GM12864 (cell line): ENCODE measurements at regions not wholly inside any gene's neighbourhood (a gene's known extent, or its start where the extent isn't known, plus 50 kb on each side); places are given as distances from the start of the nearest gene placed in this dataset.

Experiments
- DNase-seq: peaks from one replicate; pipeline ENCODE4 v3.0.0-alpha.2; 2011; ENCODE audit warnings: low read depth
- H3K4me3 ChIP-seq: 2 replicates; pipeline ENCODE4 v1.5.1; 2011; ENCODE audit warnings: mild to moderate bottlenecking, low read depth, low read length, control low read depth
- TF ChIP-seq, protein P1 (sequence below): IDR thresholded peaks from 2 replicates; pipeline ENCODE4 v1.5.1; 2011; ENCODE audit warnings: low read depth, mild to moderate bottlenecking, moderate library complexity, low read length, control low read depth, inconsistent platforms; ENCODE audit errors: missing control alignments

DNA sequence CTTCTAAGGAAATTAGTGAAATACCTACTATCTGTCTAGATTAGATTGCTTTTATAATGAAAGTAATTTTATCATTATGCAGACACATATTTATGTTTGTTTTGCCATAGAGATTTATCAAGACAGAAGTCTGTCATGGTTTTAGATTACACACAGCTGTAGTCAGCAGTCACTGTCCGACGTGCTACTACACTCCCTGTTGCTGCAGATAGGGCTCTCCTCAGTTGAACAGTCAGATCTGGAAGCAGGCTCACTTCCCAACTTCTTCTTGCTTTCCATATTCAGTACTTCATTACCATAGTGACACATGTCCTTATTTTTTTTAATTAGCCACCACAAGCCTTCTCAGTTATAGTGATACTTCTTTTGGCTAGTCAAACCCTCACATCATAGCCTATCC, 329.9 kb upstream of the ITGA1 start:
- DNase-seq = no peak
- H3K4me3 ChIP-seq = no peak overlapping the region
- TF ChIP-seq, protein P1, sequence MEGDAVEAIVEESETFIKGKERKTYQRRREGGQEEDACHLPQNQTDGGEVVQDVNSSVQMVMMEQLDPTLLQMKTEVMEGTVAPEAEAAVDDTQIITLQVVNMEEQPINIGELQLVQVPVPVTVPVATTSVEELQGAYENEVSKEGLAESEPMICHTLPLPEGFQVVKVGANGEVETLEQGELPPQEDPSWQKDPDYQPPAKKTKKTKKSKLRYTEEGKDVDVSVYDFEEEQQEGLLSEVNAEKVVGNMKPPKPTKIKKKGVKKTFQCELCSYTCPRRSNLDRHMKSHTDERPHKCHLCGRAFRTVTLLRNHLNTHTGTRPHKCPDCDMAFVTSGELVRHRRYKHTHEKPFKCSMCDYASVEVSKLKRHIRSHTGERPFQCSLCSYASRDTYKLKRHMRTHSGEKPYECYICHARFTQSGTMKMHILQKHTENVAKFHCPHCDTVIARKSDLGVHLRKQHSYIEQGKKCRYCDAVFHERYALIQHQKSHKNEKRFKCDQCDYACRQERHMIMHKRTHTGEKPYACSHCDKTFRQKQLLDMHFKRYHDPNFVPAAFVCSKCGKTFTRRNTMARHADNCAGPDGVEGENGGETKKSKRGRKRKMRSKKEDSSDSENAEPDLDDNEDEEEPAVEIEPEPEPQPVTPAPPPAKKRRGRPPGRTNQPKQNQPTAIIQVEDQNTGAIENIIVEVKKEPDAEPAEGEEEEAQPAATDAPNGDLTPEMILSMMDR = no peak

DNA sequence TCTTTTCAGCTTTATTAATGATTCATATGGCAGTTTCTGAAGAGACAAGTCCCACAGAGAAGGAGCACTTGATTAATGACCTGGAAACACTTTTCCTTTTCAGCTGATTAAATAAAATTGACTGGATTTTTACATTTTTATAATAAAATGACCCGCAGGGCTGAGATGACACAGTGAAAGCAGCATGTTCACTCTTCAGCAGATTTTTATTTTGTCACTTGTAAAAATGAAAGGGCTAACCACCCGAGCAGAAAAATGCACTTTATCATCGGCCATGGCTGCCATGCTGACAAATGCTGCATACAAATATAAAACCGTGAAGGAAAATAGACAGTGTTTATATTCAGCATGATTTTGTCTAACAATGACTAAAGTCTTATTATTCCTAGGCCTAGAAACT, 321.6 kb upstream of the ITGA1 start:
- no peak for DNase-seq

DNA sequence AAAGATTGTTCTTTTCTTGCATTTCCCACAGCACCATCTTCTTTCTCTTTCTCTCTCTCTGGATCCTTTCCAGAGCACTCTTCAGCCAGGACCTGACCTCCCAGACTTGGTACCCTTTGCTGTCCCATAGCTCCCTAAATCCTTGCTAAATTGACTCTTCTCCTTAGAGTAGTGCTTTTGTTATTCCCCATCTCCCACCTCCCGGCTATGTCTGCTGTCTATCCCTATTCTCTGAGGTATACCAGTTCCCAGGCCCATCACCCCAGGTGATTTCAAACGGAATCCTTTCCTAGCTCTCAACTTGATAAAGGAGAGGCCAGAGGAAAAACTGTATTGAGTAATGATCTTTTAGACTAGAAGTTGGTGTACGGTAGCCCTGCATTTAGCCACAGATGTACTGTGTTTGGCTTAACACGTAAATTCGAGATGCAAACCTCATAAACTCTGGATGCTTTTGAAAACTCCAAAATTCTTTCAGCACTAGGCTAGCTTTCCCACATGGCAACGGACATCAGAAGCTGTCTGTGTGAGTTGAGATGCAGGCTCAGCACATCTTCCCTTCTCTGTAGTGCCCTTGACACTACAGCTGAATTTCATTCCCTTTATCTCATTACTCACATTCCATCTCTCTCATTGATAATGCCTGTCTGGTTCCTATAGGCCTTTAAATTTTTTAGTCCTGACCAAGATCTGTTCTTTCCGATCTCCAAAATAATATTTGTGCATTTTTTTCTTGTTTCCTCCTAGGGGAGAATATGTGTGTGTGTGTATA, 320.8 kb upstream of the ITGA1 start:
- H3K4me3 ChIP-seq = no peak overlapping the region
- no peak for DNase-seq
- TF ChIP-seq, protein P1 = no peak

More for the DNA sequence above, 321.6 kb upstream of the ITGA1 start:
- no peak overlapping the region for H3K4me3 ChIP-seq
- TF ChIP-seq, protein P1 = no peak

DNA sequence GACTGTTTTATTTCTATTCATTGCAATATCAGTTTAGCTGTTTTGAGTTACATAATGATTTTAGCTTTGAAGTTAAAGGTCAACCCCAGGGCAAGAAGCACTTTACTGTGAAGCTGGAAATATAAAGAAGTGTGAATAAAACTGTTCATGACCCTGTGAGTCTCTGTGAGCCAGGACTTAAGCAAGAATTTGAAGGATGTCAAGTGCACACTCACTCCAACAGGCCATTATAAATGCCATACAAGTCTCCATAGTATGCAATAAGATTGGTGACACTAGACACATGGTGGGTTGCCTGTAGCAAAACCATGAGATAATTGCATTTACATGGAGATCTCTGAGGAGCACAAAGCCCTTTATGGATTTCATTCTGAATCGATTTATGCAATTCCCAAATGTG, 318.7 kb upstream of the ITGA1 start:
- no peak for DNase-seq
- H3K4me3 ChIP-seq = no peak overlapping the region
- TF ChIP-seq, protein P1 = no peak

DNA sequence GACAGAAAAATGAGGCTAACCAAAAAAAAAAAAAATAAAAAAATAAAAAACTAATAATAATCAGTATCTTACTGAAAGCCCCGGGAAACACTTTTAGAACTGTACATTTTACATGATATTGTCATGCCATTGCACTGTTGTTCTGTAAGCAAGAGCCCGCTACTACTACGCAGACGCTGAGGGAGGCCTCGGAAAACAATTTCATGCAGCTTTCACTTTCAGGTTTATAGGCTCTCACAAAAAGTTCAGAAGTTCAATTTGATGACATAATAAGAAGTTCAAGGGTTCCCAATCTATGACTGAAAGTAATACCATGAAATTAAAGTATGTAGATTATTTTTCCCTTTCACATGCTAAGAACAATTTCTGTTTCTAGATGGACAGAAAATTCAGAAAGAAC, 318.3 kb upstream of the ITGA1 start:
- no peak for DNase-seq
- no peak overlapping the region for H3K4me3 ChIP-seq
- TF ChIP-seq, protein P1 = no peak

DNA sequence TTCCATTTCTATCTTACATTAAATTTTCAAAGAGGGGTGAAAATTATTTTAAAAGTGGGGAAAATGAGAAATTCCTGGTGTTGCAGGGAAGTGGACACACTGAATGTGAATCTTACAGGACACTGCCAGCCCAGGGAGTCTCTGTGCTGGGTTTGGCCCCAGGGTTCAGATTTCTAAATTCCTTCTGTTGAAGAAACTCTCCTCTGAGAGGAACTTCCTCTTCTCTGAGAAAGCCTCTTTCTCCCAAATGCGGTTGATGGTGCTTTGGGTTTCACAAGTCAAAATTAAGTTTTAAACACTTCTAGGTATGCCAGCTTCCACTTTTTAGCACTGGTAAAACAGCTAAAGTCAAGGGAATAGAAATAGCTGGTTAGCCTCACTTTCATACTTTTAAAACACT, 317.9 kb upstream of the ITGA1 start:
- DNase-seq = no peak
- H3K4me3 ChIP-seq = no peak overlapping the region
- TF ChIP-seq, protein P1 = no peak

DNA sequence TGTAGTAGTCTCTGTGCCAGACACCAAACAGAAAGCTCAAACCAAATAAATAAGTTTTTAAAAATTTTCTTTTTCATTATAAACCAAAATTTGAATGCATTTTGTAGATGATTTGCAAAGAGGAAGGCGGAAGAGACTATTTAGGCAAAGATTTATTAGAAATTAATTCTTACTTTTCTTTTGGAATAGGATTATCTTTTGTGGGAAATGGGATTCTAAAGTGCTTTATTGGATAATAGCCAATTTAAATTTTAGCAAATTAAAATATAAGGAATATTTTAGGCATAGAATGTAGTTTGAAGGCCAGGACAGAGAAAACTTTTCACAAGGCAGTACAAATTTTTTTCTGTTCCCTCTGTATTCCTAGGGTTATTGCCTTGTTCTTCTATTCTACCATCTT, 311.4 kb upstream of the ITGA1 start:
- no peak overlapping the region for H3K4me3 ChIP-seq
- DNase-seq = no peak
- TF ChIP-seq, protein P1 = no peak
